Spleen (tissue), 11 donors: ENCODE measurements at regions not wholly inside any gene's neighbourhood (a gene's known extent, or its start where the extent isn't known, plus 50 kb on each side); places are given as distances from the start of the nearest gene placed in this dataset.

Source experiments
- DNase-seq: peaks from one replicate; pipeline ENCODE4 v3.0.0-alpha.2; 2020
- H3K27ac ChIP-seq, 8 donors: fragments of 200-600 bp; sonication (generic) in 7 of 8; 1 replicate in 4 of 8; 2 replicates in 4 of 8; pipeline versions ENCODE4 v1.5.0 to v1.8.0; 2016 to 2021; ENCODE audit warnings: inconsistent platforms in 4 of 8, mild to moderate bottlenecking in 4 of 8, moderate library complexity in 1 of 8
- H3K27me3 ChIP-seq, 7 donors: fragments of 200-600 bp; sonication (generic) in 6 of 7; replicated peaks in 1 of 7; 1 replicate in 4 of 7; 2 replicates in 3 of 7; pipeline versions ENCODE4 v1.5.0 to v1.8.0; 2016 to 2021; ENCODE audit warnings: inconsistent platforms in 3 of 7, mild to moderate bottlenecking in 1 of 7
- H3K36me3 ChIP-seq, 6 donors: fragments of 200-600 bp; sonication (generic) in 5 of 6; 1 replicate in 4 of 6; 2 replicates in 2 of 6; pipeline versions ENCODE4 v1.5.0 to v1.8.0; 2016 to 2021; ENCODE audit warnings: inconsistent platforms in 2 of 6
- H3K4me1 ChIP-seq, 6 donors: fragments of 200-600 bp; sonication (generic) in 5 of 6; 1 replicate in 3 of 6; 2 replicates in 3 of 6; pipeline versions ENCODE4 v1.5.0 to v1.8.0; 2016 to 2021; ENCODE audit warnings: inconsistent platforms in 3 of 6
- H3K4me3 ChIP-seq, 8 donors: fragments of 200-600 bp; sonication (generic) in 7 of 8; 1 replicate in 4 of 8; 2 replicates in 4 of 8; pipeline versions ENCODE4 v1.5.0 to v1.8.0; 2016 to 2021; ENCODE audit warnings: inconsistent platforms in 4 of 8, mild to moderate bottlenecking in 4 of 8, moderate library complexity in 2 of 8
- H3K9me3 ChIP-seq, 8 donors: fragments of 200-600 bp; sonication (generic) in 7 of 8; 1 replicate in 4 of 8; 2 replicates in 4 of 8; pipeline versions ENCODE4 v1.5.0 to v1.8.0; 2016 to 2021; ENCODE audit warnings: inconsistent platforms in 4 of 8
- CTCF ChIP-seq, 11 experiments: fragments of 200-600 bp in 7 of 11; fragments of 450-650 bp in 4 of 11; sonication (generic) in 4 of 11; IDR thresholded peaks in 8 of 11; conservative IDR thresholded peaks in 3 of 11; 1 replicate in 7 of 11; 2 replicates in 4 of 11; pipeline versions ENCODE4 v1.4.0 to v1.8.0; 2016 to 2021; ENCODE audit warnings: antibody characterized with exemption in 11 of 11, inconsistent platforms in 4 of 11, mild to moderate bottlenecking in 1 of 11
- POLR2A ChIP-seq, 3 donors: fragments of 450-650 bp; IDR thresholded peaks; one replicate each; pipeline ENCODE4 v1.5.1; 2017; ENCODE audit warnings: antibody characterized with exemption in 3 of 3, mild to moderate bottlenecking in 1 of 3
- POLR2AphosphoS5 ChIP-seq, 3 donors: sonication (generic); formaldehyde crosslinking; IDR thresholded peaks; one replicate each; pipeline ENCODE4 v1.5.1; 2017; ENCODE audit warnings: antibody characterized with exemption in 3 of 3
- WGBS, 5 donors: extraction: QIAGEN DNeasy Blood & Tissue Kit in 3 of 5; methylation state at CpG; one replicate each; pipeline versions ENCODE4 v1.1.5 to v1.1.7; 2013 to 2018; 5-methylcytosine and 5-hydroxymethylcytosine counted together
- intact Hi-C: fragments of 100-400 bp; cut with DNase I; formaldehyde crosslinking; loops from one replicate; pipeline ENCODE4 v1.15.0; 2023; ENCODE audit warnings: low total_unique reads
- donor health status: healthy with polysubstance abuse.
- donor health status: DM: no; HTN: no; CAD: no; lungs with moderate emphysema.
- donor health status: DM: no; HTN: no; CAD: no.
- donor health status: Bipolar disorder and iron deficiency.
- donor health status: healthy.
- donor health status: DM: no; HTN: no; CAD: no.
- donor health status: DM: yes; HTN: yes; CAD: no.

- TF ChIP-seq POLR2AphosphoS5 (IDR thresholded peaks at IDR 0.05), result no peak
- no peak for TF ChIP-seq CTCF (IDR thresholded peaks at IDR 0.05 in 8 of 11, conservative IDR thresholded peaks at IDR 0.05 in 3 of 11)
- WGBS, 5 donors, result 92 to 99% (median 94%) methylated on average over 4 of the region's 4 CpGs
- H3K4me1 ChIP-seq, result no peaks in the 10 kb centered on the region
- no peaks in the 10 kb centered on the region for H3K27me3 ChIP-seq
- peaks cover 0 to 7% (median 0%) of the 10 kb centered on the region in 8 donors for H3K9me3 ChIP-seq
- H3K36me3 ChIP-seq, result no peaks in the 10 kb centered on the region
- H3K4me3 ChIP-seq, result no peak overlapping the region
- intact Hi-C loops, result no loop called here
- no peak for DNase-seq
- H3K27ac ChIP-seq, result no peak overlapping the region
Observed at GRCh38 chr2:187768995-187769394, 214.8 kb upstream of the TFPI start.

- Histone ChIP-seq H3K27me3 (no peaks in the 10 kb centered on the region), H3K36me3 (no peaks in the 10 kb centered on the region), H3K27ac (no peak overlapping the region), H3K9me3 (peaks cover 0 to 7% (median 0%) of the 10 kb centered on the region in 8 donors), H3K4me1 (no peaks in the 10 kb centered on the region), H3K4me3 (no peak overlapping the region)
- TF ChIP-seq POLR2A (IDR thresholded peaks at IDR 0.05) (no peak), CTCF (IDR thresholded peaks at IDR 0.05 in 8 of 11, conservative IDR thresholded peaks at IDR 0.05 in 3 of 11) (no peak), POLR2AphosphoS5 (IDR thresholded peaks at IDR 0.05) (no peak)
- 86 to 90% (median 88%) methylated on average over 3 of the region's 3 CpGs for WGBS, 5 donors
- DNase-seq, result no peak
- intact Hi-C loops, result no loop called here
Observed at GRCh38 chr2:187769437-187769836, 215.2 kb upstream of the TFPI start.

- DNase-seq, result no peak
- WGBS, 5 donors, result 79 to 97% (median 89%) methylated on average over 1 of the region's 1 CpG
- Histone ChIP-seq H3K27ac (no peak overlapping the region), H3K36me3 (no peaks in the 10 kb centered on the region), H3K4me3 (no peak overlapping the region), H3K4me1 (no peaks in the 10 kb centered on the region), H3K9me3 (peaks cover 0 to 7% (median 0%) of the 10 kb centered on the region in 8 donors), H3K27me3 (no peaks in the 10 kb centered on the region)
- TF ChIP-seq POLR2AphosphoS5 (IDR thresholded peaks at IDR 0.05), result no peak
- no peak for TF ChIP-seq POLR2A (IDR thresholded peaks at IDR 0.05)
- no peak for TF ChIP-seq CTCF (IDR thresholded peaks at IDR 0.05 in 8 of 11, conservative IDR thresholded peaks at IDR 0.05 in 3 of 11)
- intact Hi-C loops, result no loop called here
Observed at GRCh38 chr2:187774551-187775071, 220.4 kb upstream of the TFPI start.

GRCh38 chr2:187775196-187775595 lies 221.0 kb upstream of the TFPI start:
- WGBS, 5 donors, result 54 to 78% (median 64%) methylated on average over 2 of the region's 2 CpGs
- H3K27me3 ChIP-seq, result no peaks in the 10 kb centered on the region
- TF ChIP-seq POLR2AphosphoS5 (IDR thresholded peaks at IDR 0.05) (no peak), POLR2A (IDR thresholded peaks at IDR 0.05) (no peak), CTCF (IDR thresholded peaks at IDR 0.05 in 8 of 11, conservative IDR thresholded peaks at IDR 0.05 in 3 of 11) (no peak)
- intact Hi-C loops, result no loop called here
- no peak overlapping the region for H3K4me3 ChIP-seq
- H3K9me3 ChIP-seq, result peaks cover 0 to 7% (median 0%) of the 10 kb centered on the region in 8 donors
- no peaks in the 10 kb centered on the region for H3K4me1 ChIP-seq
- H3K27ac ChIP-seq, result no peak overlapping the region
- H3K36me3 ChIP-seq, result no peaks in the 10 kb centered on the region
- no peak for DNase-seq
